ENCODE measurements at regions not wholly inside any gene's neighbourhood (a gene's known extent, or its start where the extent isn't known, plus 50 kb on each side); places are given as distances from the start of the nearest gene placed in this dataset.
A peak's percentile ranks its signal among the peaks of the same experiment; 100 is the strongest.

GRCh38 chr3:1852950-1853349 is 245.7 kb upstream of the CNTN4 start:
- no peaks in the 10 kb centered on the region for H3K36me3 ChIP-seq (ENCODE audit: control insufficient read depth in 2 of 3, insufficient read depth in 3 of 3, low read length in 3 of 3)
- H3K9me3 ChIP-seq (ENCODE audit: control insufficient read depth in 2 of 3, insufficient read depth in 1 of 3, low read length in 3 of 3), result no peaks in the 10 kb centered on the region
- intact Hi-C loops (cut with DNase I), result no loop called here
- no peak overlapping the region for H3K9ac ChIP-seq (ENCODE audit: low read length in 3 of 3)
- DNase-seq (no peak), FAIRE-seq (no peak)
- H3K27ac ChIP-seq (ENCODE audit: low read depth in 2 of 2, low read length in 2 of 2), result no peak overlapping the region
- no peak overlapping the region for H3K4me3 ChIP-seq (ENCODE audit: low read length in 3 of 3)
- no peak for TF ChIP-seq CTCF (IDR thresholded peaks at IDR 0.05; ENCODE audit: borderline replicate concordance, extremely low read depth, insufficient read depth)
- no peaks in the 10 kb centered on the region for H3K27me3 ChIP-seq (ENCODE audit: control insufficient read depth, insufficient read depth, low read length)
- H3K4me1 ChIP-seq (ENCODE audit: control insufficient read depth in 2 of 3, insufficient read depth in 2 of 3, low read depth in 1 of 3, low read length in 3 of 3), result no peaks in the 10 kb centered on the region

GRCh38 chr3:1855841-1856240 is 242.8 kb upstream of the CNTN4 start:
- H3K9me3 ChIP-seq (ENCODE audit: control insufficient read depth in 2 of 3, insufficient read depth in 1 of 3, low read length in 3 of 3), result no peaks in the 10 kb centered on the region
- H3K27ac ChIP-seq (ENCODE audit: low read depth in 2 of 2, low read length in 2 of 2), result no peak overlapping the region
- intact Hi-C loops (cut with DNase I), result no loop called here
- no peak overlapping the region for H3K4me3 ChIP-seq (ENCODE audit: low read length in 3 of 3)
- FAIRE-seq, result no peak
- TF ChIP-seq CTCF (IDR thresholded peaks at IDR 0.05; ENCODE audit: borderline replicate concordance, extremely low read depth, insufficient read depth), result no peak
- no peaks in the 10 kb centered on the region for H3K4me1 ChIP-seq (ENCODE audit: control insufficient read depth in 2 of 3, insufficient read depth in 2 of 3, low read depth in 1 of 3, low read length in 3 of 3)
- no peaks in the 10 kb centered on the region for H3K27me3 ChIP-seq (ENCODE audit: control insufficient read depth, insufficient read depth, low read length)
- no peak overlapping the region for H3K9ac ChIP-seq (ENCODE audit: low read length in 3 of 3)
- no peak for DNase-seq
- no peaks in the 10 kb centered on the region for H3K36me3 ChIP-seq (ENCODE audit: control insufficient read depth in 2 of 3, insufficient read depth in 3 of 3, low read length in 3 of 3)

- Histone ChIP-seq H3K27ac (ENCODE audit: low read depth in 2 of 2, low read length in 2 of 2) (no peak overlapping the region), H3K27me3 (ENCODE audit: control insufficient read depth, insufficient read depth, low read length) (no peaks in the 10 kb centered on the region), H3K4me3 (ENCODE audit: low read length in 3 of 3) (no peak overlapping the region), H3K9me3 (ENCODE audit: control insufficient read depth in 2 of 3, insufficient read depth in 1 of 3, low read length in 3 of 3) (no peaks in the 10 kb centered on the region), H3K9ac (ENCODE audit: low read length in 3 of 3) (no peak overlapping the region), H3K4me1 (ENCODE audit: control insufficient read depth in 2 of 3, insufficient read depth in 2 of 3, low read depth in 1 of 3, low read length in 3 of 3) (no peaks in the 10 kb centered on the region), H3K36me3 (ENCODE audit: control insufficient read depth in 2 of 3, insufficient read depth in 3 of 3, low read length in 3 of 3) (no peaks in the 10 kb centered on the region)
- no peak for DNase-seq
- FAIRE-seq, result no peak
- TF ChIP-seq CTCF (IDR thresholded peaks at IDR 0.05; ENCODE audit: borderline replicate concordance, extremely low read depth, insufficient read depth), result no peak
- intact Hi-C loops (cut with DNase I), result no loop called here
Measured at GRCh38 chr3:1870738-1871137, 227.9 kb upstream of the CNTN4 start.

GRCh38 chr3:1883534-1883933 is 215.1 kb upstream of the CNTN4 start:
- DNase-seq (peak in 2 of 5 donors; percentile 35 to 45), FAIRE-seq (no peak)
- Histone ChIP-seq H3K4me1 (ENCODE audit: control insufficient read depth in 2 of 3, insufficient read depth in 2 of 3, low read depth in 1 of 3, low read length in 3 of 3) (no peaks in the 10 kb centered on the region), H3K9ac (ENCODE audit: low read length in 3 of 3) (no peak overlapping the region), H3K27me3 (ENCODE audit: control insufficient read depth, insufficient read depth, low read length) (no peaks in the 10 kb centered on the region), H3K36me3 (ENCODE audit: control insufficient read depth in 2 of 3, insufficient read depth in 3 of 3, low read length in 3 of 3) (no peaks in the 10 kb centered on the region), H3K9me3 (ENCODE audit: control insufficient read depth in 2 of 3, insufficient read depth in 1 of 3, low read length in 3 of 3) (peaks cover 0 to 4% (median 0%) of the 10 kb centered on the region in 3 donors), H3K4me3 (ENCODE audit: low read length in 3 of 3) (no peak overlapping the region), H3K27ac (ENCODE audit: low read depth in 2 of 2, low read length in 2 of 2) (no peak overlapping the region)
- TF ChIP-seq CTCF (IDR thresholded peaks at IDR 0.05; ENCODE audit: borderline replicate concordance, extremely low read depth, insufficient read depth), result no peak
- intact Hi-C loops (cut with DNase I), result no loop called here

Measured in kidney (tissue), 13 donors.